ENCODE measurements at regions not wholly inside any gene's neighbourhood (a gene's known extent, or its start where the extent isn't known, plus 50 kb on each side); places are given as distances from the start of the nearest gene placed in this dataset.
"Not testable (repeated sequence)": the region's sequence is repeated elsewhere in the genome, so short reads cannot be mapped to it uniquely, and the experiment has no call there.

- no peaks in the 10 kb centered on the region for H3K36me3 ChIP-seq (ENCODE audit: control insufficient read depth, insufficient read depth, low read length)
- ChIA-PET POLR2A (no interaction called here), CTCF (interaction anchor here (1.2 to 2.8 kb wide), 4 partner anchors 29 to 793 kb away, joined by 3 to 9 read pairs (median 6); no protein-coding TSS in a partner anchor)
- TF ChIP-seq CTCF (IDR thresholded peaks at IDR 0.05; ENCODE audit: insufficient read depth, low read depth, low read length) = peak; percentile 33
- H3K4me3 ChIP-seq (ENCODE audit: low read depth, low read length) = no peak overlapping the region
- H3K27me3 ChIP-seq (ENCODE audit: control insufficient read depth, insufficient read depth, low read length) = peaks cover 2% of the 10 kb centered on the region
- no peak for DNase-seq (ENCODE audit: low read depth)
These were observed 62.6 kb upstream of the ALB start for GRCh38 chr4:73341454-73341853.

DNA sequence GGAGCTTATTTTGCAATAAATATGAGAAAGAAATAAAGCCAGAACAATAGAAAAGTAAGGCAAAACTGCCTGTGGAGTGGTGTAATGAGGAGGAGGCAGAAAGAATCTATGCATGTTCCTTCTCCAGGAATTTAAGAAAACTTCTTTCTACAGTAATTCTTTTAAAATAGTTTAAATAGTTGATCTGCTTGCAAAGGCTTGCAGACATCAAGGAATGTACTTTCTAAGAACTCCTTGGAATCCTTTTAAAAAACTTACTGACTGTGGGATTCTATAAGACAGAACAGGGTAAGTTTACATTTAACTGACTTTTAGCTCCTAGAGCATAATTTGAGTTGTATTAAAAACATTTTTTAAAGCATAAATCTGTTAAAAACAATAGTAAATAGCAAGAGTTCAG is 63.2 kb upstream of the ALB start:
- H3K4me3 ChIP-seq (ENCODE audit: low read depth, low read length) = no peak overlapping the region
- ChIA-PET POLR2A (no interaction called here), CTCF (interaction anchor here (1.2 to 2.8 kb wide), 4 partner anchors 28 to 794 kb away, joined by 3 to 9 read pairs (median 6); no protein-coding TSS in a partner anchor)
- TF ChIP-seq CTCF (IDR thresholded peaks at IDR 0.05; ENCODE audit: insufficient read depth, low read depth, low read length) = no peak
- H3K27me3 ChIP-seq (ENCODE audit: control insufficient read depth, insufficient read depth, low read length) = peaks cover 2% of the 10 kb centered on the region
- DNase-seq (ENCODE audit: low read depth) = no peak
- H3K36me3 ChIP-seq (ENCODE audit: control insufficient read depth, insufficient read depth, low read length) = no peaks in the 10 kb centered on the region

GRCh38 chr4:73335679-73336078 is 68.4 kb upstream of the ALB start:
- DNase-seq (ENCODE audit: low read depth) = no peak
- CTCF ChIA-PET = no interaction called here
- Histone ChIP-seq H3K27me3 (ENCODE audit: control insufficient read depth, insufficient read depth, low read length) (no peaks in the 10 kb centered on the region; the same call in 1 of the 2 replicates), H3K4me3 (ENCODE audit: low read depth, low read length) (no peak overlapping the region), H3K36me3 (ENCODE audit: control insufficient read depth, insufficient read depth, low read length) (no peaks in the 10 kb centered on the region)
- POLR2A ChIA-PET = no interaction called here
- TF ChIP-seq CTCF (IDR thresholded peaks at IDR 0.05; ENCODE audit: insufficient read depth, low read depth, low read length) = no peak

DNA sequence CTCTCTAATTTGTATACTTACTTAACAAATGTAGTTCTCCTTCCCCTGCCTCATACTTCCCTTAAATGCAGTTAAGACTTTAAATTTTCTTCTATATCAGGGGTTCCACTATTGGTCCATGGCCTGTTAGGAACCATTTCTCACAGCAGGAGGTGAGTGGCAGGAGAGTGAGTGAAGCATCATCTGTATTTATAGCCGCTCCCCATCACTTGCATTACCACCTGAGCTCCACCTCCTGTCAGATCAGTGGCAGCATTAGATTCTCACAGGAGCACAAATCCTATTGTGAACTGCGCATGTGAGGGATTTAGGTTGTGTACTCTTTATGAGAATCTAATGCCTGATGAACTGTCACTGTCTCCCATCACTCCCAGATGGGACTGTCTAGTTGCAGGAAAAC is 72.1 kb upstream of the ALB start:
- H3K4me3 ChIP-seq (ENCODE audit: low read depth, low read length); H3K27me3 ChIP-seq (ENCODE audit: control insufficient read depth, insufficient read depth, low read length); DNase-seq (ENCODE audit: low read depth); H3K36me3 ChIP-seq (ENCODE audit: control insufficient read depth, insufficient read depth, low read length); POLR2A ChIA-PET; CTCF ChIA-PET: not testable (repeated sequence)

- ChIA-PET POLR2A (no interaction called here), CTCF (interaction anchor here (0.5 kb wide), 1 partner anchor 20 kb away, joined by 4 read pairs; no protein-coding TSS in a partner anchor)
- no peaks in the 10 kb centered on the region for H3K27me3 ChIP-seq (ENCODE audit: control insufficient read depth, insufficient read depth, low read length)
- TF ChIP-seq CTCF (IDR thresholded peaks at IDR 0.05; ENCODE audit: insufficient read depth, low read depth, low read length) = no peak
- no peak overlapping the region for H3K4me3 ChIP-seq (ENCODE audit: low read depth, low read length)
- no peak for DNase-seq (ENCODE audit: low read depth)
- H3K36me3 ChIP-seq (ENCODE audit: control insufficient read depth, insufficient read depth, low read length) = no peaks in the 10 kb centered on the region
These were observed 70.7 kb upstream of the ANKRD17 start for GRCh38 chr4:73329300-73329699.

- POLR2A ChIA-PET; DNase-seq (ENCODE audit: low read depth); H3K36me3 ChIP-seq (ENCODE audit: control insufficient read depth, insufficient read depth, low read length); H3K27me3 ChIP-seq (ENCODE audit: control insufficient read depth, insufficient read depth, low read length); CTCF ChIA-PET; H3K4me3 ChIP-seq (ENCODE audit: low read depth, low read length): not testable (repeated sequence)
These were observed 67.2 kb upstream of the ANKRD17 start for GRCh38 chr4:73325776-73326175.

Measured in BJ (cell line).